HG02623 (cell line): ENCODE measurements at regions not wholly inside any gene's neighbourhood (a gene's known extent, or its start where the extent isn't known, plus 50 kb on each side); places are given as distances from the start of the nearest gene placed in this dataset.
"Not testable (repeated sequence)": the region's sequence is repeated elsewhere in the genome, so short reads cannot be mapped to it uniquely, and the experiment has no call there.

Source experiments
- ATAC-seq: cut with Tn5 transposase; IDR thresholded peaks from one replicate; pipeline ENCODE4 v1.9.1; 2021; ENCODE audit warnings: moderate library complexity; ENCODE audit not compliant: unreplicated experiment

- no peak for ATAC-seq
These were observed 797.3 kb downstream of the BCL11A start for GRCh38 chr2:59756150-59756549.

- ATAC-seq: no peak
These were observed 799.3 kb downstream of the BCL11A start for GRCh38 chr2:59754011-59754735.

- no peak for ATAC-seq
These were observed 800.9 kb downstream of the BCL11A start for GRCh38 chr2:59752512-59752911.

- ATAC-seq: no peak
These were observed 801.4 kb downstream of the BCL11A start for GRCh38 chr2:59752071-59752470.

GRCh38 chr2:59751214-59751613 is 802.2 kb downstream of the BCL11A start:
- ATAC-seq: not testable (repeated sequence)

- no peak for ATAC-seq
These were observed 807.2 kb downstream of the BCL11A start for GRCh38 chr2:59746291-59746690.

- no peak for ATAC-seq
These were observed 808.4 kb downstream of the BCL11A start for GRCh38 chr2:59745085-59745484.

- ATAC-seq: no peak
These were observed 809.0 kb downstream of the BCL11A start for GRCh38 chr2:59744436-59744835.

- ATAC-seq: no peak
These were observed 811.6 kb downstream of the BCL11A start for GRCh38 chr2:59741840-59742239.

- ATAC-seq: no peak
These were observed 814.3 kb downstream of the BCL11A start for GRCh38 chr2:59739166-59739565.

GRCh38 chr2:59737299-59737698 is 816.2 kb downstream of the BCL11A start:
- no peak for ATAC-seq

- no peak for ATAC-seq
These were observed 818.7 kb downstream of the BCL11A start for GRCh38 chr2:59734743-59735142.

- no peak for ATAC-seq
These were observed 819.5 kb downstream of the BCL11A start for GRCh38 chr2:59733970-59734369.

- no peak for ATAC-seq
These were observed 819.9 kb downstream of the BCL11A start for GRCh38 chr2:59733567-59733930.

GRCh38 chr2:59732871-59733566 is 820.4 kb downstream of the BCL11A start:
- ATAC-seq: no peak

- ATAC-seq: no peak
These were observed 826.3 kb downstream of the BCL11A start for GRCh38 chr2:59727121-59727590.

- no peak for ATAC-seq
These were observed 827.0 kb downstream of the BCL11A start for GRCh38 chr2:59726228-59727120.

- ATAC-seq: no peak
These were observed 828.7 kb downstream of the BCL11A start for GRCh38 chr2:59724746-59725145.

GRCh38 chr2:59720296-59720866 is 833.1 kb downstream of the BCL11A start:
- no peak for ATAC-seq

- peak; percentile 66 for ATAC-seq
These were observed 839.9 kb downstream of the BCL11A start for GRCh38 chr2:59713577-59713976.

- no peak for ATAC-seq
These were observed 842.3 kb downstream of the BCL11A start for GRCh38 chr2:59711121-59711520.
